Fibroblast of gingiva (primary cell): ENCODE measurements at regions not wholly inside any gene's neighbourhood (a gene's known extent, or its start where the extent isn't known, plus 50 kb on each side); places are given as distances from the start of the nearest gene placed in this dataset.
A peak's percentile ranks its signal among the peaks of the same experiment; 100 is the strongest.

ENCODE experiments used
- DNase-seq: peaks from one replicate; pipeline ENCODE4 v3.0.0-alpha.2; 2011; ENCODE audit warnings: low read depth

DNA sequence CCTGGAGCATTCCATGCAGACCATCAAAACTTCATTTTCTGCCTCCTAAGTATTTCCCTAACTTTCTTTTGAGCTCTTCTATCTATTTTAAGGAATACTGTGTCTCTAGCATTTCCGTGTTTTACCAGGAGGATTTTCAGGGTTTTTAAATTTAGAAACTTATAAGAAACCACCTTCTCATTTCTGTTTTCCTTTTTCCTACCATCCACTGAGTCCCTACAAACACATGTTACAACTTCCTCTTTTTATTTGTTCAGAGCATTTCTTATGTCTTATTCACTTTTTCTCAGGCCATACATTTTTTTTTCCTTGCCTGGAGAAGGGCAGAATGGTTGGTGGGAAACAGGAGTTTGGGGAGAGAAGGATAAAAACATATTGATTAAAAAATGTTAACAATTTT lies 130.0 kb upstream of the BMP5 start:
- no peak for DNase-seq

DNA sequence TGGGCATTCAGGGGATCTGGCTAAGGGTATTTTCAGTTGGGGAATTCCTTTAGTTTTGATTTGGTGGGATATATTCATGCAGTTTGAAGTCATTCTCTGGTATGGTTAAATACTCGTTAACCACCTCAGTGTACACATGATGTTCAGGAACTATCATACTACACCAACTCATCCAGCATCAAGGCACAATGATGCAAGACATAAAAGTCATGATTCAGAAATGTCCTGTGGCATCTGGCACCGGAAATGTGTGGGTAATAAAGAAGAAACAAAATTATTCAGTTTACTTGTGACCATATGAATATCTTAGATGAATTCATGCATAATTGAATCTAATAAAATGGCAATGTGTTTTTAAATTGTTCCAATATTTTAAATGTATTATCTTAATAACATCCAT lies 129.0 kb upstream of the BMP5 start:
- peak; percentile 68 for DNase-seq

DNA sequence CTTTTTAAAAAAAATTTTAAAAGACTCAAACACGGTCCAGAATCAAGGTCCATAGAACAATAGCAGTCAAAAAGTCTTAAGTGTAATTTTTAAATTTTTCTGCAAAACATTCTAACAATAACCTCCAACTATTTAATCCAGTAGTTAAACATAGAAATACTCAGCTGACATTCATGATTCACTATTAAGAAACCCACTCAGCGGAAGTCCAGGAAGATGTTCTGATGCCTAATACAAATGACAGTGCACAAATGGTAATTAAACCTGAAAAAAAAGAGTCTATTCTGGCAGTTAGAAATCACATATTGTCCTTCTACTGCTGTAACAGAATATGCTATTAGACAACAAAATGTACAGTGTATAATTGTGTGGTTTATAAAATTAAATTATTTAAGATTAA lies 128.2 kb upstream of the BMP5 start:
- no peak for DNase-seq

DNA sequence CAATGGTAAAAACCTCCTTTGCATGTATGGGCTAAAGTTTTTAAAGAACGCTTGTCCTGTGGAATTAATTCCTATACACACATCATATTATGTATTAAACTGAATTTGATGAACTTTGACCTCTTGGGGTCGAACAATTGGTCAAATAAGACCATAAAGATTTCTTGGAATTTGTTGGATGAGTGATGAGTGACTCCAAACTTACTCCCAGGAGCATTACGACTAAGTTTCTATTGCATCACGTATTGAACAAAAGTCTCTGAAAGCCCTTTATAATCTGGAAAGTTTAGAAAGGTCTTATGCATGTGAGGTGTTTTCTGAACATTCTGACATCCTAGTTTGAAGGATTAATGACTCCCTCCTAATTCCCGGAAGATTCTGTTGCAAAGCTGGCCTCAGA lies 126.9 kb upstream of the BMP5 start:
- DNase-seq: no peak

DNA sequence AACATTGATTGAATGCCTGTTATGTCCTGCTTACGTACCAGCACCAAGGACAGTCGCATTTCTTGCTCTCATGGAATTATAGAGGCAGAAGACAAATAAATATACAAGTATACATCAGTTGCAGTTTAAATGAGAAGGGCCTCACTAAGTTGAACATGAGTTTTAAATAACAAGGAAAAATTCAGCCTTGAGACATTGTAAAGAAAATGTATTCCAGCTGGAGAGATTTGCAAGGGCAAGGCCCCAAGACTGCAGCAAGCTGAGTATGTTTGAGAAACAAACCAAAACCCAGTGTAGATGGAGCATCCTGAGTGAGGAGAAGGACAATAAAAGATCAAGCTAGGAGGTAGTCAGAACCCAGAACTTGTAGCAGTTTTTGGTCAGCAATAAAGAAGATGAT lies 123.2 kb upstream of the BMP5 start:
- DNase-seq: peak; percentile 5

DNA sequence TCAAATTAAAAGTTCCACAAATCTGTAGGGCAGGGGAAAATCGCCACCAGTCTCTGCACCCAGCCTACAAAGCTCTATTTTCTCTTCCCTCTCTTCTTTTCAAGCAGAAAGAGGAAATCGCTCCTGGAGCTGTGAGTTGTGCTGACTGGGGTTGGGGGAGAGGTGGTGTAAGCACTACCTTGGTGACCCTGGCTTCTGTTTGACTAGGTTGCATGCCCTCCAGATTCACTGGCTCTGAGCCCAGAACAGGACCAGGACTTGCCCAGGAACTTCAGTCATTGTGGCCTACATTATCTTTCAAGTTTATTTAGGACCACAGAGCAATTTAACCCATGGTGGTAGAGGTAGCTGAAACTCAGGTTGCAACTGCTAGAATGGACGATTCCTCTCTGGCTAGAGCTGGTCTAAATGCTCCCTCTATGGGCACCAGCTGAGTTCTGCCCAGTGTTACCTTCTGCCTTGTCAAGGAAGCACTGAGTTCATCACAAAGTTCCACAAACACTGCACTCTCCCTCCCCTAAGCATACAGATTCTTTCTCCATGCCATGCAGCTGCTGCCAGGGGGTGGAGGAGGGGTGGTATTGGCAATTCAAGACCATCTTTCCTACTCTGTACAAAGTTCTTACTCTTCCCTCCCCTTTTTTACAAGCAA lies 122.0 kb upstream of the BMP5 start:
- no peak for DNase-seq

DNA sequence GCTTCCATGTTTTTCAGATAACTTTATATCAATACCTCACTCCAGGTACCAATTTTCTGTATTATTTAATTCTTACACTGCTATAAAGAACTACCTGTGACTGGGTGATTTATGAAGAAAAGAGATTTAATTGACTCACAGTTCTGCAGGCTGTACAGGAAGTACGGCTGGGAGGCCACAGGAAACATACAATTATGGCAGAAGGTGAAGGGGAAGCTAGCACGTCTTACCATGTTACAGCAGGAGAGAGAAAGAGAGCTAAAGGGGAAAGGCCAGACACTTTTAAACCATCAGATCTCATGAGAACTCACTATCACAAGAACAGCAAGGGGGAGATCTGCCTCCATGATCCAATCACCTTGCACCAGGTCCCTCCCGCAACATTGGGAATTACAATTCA lies 119.1 kb upstream of the BMP5 start:
- no peak for DNase-seq

DNA sequence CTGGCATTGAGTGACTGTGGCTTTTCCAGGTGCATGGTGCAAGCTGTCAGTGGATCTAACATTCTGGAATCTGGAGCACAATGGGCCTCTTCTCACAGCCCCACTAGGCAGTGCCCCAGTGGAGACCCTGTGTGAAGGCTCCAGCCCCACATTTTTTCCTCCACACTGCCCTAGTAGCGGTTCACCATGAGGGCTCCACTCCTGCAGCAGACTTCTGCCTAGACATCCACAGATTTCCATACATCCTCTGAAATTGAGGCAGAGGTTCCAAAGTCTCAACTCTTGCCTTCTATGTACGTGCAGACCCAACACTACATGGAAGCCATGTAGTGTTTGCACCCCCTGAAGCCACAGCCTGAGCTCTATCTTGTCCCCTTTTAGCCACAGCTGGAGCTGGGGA lies 118.0 kb upstream of the BMP5 start:
- DNase-seq: no peak

DNA sequence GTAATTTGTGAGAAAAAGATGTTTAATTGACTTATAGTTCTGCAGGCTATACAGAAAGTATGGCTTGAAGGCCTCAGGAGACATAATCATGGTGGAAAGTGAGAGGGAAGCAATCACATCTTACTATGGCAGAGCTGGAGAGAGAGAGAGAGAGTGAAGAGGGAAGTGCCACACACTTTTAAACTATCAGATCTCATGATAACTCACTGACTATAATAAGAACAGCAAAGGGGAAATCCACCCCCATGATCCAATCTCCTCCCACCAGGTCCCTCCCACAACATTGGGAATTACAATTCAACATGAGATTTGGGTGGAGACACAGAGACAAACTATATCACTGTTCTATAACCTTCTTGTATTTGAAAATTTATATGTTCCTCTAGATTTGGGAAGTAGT lies 117.2 kb upstream of the BMP5 start:
- DNase-seq: no peak

DNA sequence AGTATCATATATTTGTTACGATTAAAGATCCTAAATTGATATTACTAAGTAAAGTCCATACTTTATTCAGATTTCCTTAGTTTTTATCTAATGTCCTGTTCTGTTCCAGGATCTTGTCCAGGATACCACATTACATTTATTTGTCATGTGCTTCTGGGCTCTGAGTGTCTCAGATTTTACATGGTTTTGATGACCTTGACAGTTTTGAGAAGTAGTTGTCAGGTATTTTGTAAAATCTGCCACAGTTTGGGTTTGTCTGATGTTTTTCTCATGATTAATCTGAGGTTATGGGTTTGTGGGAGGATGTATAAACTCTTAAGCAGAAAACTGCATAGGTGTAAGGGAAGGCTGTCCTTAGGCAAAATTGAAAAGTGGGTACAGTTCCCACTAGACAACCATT lies 109.9 kb upstream of the BMP5 start:
- DNase-seq: no peak

DNA sequence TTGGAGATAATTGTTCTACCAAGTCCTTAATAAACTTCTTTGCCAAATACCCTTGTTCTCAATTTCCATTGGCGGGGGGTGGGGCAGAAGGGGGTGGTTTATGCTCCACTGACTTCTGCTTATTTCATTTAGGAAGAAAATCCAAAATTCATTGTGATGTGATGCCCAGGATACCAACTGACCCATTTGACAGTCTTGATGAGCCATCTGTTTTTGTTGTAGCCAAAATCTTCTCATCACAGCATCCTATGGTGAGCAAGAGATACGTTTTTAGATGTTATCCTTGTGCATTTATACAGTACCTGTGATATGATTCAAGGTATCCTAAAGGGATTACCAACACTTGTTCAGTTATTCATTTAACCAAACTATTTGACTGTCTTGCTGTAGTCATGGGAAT lies 108.5 kb upstream of the BMP5 start:
- DNase-seq: no peak

DNA sequence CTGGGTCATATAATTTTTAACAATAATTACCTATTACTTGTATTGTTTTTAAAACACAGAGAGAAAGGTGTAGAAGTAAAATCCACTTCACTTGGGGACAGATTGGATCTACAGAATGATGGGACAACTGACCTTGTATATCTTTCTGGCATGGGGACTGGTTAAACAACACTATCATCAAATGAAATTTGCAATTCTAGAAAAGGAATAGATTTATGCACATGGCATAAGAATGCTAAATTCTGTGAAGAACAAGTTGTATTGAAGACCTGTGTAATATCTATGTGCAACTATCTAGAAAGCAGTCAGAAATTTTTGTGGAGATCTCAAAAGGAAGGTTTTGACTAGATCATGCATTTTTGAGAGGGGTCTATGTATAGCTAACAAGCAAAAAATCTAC lies 106.3 kb upstream of the BMP5 start:
- DNase-seq: no peak

DNA sequence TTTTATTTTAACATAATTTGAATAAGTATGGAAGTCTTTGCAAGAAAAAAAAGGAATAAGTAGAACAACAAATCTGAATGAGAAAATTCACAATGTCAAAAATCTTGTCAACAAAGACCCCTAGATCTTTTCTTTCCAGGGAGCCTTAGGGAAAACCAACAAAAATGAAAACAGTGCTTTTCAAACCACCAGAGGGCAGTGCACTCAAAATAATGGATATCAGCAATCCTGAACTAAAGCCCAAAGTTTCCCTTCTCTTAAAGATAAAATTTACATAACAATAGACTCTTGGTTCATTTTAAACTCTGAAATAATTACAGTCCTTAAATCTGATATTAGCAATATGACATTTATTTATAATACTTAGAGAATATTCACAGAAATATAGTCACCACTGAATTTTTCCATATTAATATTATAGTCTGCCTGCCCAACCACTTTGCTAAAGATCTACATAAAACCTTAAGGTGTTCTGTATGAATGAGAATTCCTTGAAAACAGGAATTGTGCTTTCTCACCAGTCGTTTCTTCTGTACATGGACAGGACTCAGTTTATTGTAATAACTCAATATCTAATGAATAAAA lies 105.3 kb upstream of the BMP5 start:
- DNase-seq: peak; percentile 26

DNA sequence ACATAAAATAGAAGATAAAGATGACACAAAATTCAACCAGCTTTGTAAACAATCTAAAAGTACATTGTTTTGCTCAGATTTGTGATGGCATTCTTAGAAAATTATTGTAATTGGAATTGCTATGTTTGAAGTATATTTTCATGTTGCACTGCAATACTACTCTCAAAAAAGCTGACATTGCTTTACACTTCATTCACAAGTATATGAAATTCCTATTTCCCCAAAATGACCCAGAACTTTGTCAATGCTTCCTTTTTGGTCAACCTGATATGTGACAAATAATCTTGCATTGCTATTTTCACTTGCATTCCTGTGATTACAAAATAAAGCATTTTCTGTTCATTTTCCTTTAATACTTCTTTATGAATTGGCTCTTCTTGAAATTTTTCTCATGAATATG lies 104.1 kb upstream of the BMP5 start:
- no peak for DNase-seq

DNA sequence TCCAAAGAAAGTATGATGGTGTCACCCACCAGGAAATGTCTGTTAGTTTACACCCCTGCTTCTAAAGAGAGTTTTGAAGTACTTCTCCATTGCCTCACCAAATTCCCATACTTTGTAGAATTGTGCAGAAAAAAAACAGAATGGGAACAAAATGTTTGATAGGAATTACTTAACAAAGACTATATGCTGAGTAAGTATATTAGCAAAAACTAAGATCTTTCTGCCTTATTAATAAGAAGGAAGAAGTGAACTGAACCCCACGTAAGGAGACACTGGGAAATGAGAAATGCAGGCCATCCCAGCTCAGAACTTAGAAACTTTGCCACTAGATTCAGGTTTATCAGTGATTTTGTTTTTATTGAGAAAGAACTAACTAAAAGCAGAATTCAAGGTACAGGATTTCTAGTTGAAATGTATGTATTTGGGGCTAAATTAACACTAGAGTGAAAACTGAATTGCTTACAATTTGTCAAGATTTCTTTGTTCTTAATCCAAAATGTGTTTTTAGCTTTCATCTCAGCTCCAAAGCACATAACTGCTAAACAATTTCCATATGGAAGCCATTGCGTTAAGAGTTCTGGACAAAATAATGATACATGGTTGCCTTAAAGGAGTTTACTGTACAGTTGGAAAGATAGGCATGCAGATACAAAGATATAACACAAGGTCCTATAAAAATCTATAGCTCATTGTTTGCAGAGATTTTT lies 102.7 kb upstream of the BMP5 start:
- DNase-seq: no peak

DNA sequence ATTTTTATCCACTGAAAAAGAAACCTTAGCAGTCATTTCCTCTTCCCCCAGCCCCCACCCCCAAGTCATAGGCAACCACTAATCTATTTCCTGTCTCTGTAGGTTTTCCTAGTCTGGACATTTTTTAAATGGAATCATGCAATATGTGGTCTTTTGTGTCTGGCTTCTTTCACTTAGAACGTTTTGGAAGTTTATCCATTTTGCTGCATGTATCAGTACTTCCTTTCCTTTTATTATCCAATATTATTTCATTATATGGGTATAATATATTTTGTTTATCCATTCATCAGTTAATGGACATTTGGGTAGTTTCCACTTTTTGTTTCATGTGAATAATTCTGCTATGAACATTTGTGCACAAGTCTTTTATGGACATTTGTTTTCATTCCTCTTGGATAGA lies 99.3 kb upstream of the BMP5 start:
- no peak for DNase-seq

DNA sequence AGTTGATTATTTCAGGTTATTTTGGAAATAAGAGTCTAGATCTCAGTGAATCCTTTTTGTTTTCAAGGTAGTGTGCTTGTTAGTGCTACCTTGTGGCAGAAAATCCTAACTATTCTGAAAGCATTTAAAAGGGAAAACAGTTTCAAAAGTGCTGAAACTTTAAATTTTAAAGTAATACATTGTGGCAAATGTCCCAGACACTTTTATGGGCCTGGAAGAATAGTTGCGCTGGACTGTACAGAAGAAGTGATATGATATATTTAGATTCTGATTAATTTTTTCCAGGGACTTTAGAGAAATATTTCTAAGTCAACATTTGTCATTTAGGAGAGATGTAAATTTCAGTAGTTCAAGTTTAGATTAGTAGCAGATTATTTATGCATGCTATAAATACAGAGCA lies 96.7 kb upstream of the BMP5 start:
- DNase-seq: no peak

DNA sequence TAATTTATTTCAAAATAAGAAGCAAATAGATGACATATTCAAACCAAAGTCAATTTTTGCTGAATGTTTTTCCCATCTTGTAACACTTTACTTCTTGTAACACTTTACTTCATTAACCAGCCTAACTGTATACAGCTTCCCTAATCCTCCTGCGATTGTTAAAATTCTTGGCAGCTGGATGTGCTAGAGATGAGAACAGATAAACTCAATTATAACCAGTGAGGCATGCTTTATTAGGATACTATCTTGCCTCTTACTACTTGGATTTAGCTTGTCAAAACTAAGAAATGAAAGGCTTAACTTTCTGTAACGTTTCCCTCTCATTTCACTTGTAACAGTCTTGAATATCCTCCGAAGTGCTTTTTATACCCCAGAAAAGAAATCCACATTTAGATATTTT lies 94.1 kb upstream of the BMP5 start:
- no peak for DNase-seq

DNA sequence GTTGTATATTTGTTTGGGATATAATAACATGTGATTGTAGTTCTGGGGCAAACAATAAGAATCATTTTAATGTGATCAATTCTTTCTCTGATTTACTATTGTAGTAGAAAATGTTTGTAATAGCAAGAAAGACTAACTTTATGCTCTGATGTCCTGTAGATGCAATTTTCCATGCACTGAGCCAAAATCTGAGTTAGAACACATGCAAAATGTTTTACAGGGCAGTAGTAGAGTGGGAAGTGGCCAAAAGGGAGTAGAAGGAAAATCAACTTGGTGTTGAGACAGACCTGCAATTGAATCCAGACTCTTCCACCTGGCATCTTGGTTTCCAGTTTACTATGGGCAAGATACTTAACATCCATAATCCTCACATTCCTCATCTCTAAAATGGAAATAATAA lies 93.5 kb upstream of the BMP5 start:
- peak; percentile 9 for DNase-seq

DNA sequence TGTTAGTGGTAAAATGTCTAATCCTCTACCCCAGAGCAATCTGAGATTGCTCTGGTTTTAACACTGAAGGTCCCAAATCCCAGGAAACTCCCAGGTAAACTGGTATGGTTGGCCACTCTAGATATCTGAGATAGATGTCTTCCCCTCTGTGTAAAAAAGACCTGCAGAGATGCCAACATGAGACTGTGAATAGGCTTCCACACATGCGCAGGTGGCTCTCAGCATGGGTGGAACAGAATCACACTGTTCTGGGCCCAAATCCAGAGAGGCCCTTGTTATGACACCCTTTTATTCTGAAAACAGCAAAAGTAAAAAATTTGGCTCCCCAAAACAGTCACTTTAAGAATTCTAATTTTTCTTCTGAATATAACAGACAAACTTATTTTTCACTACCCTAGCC lies 88.7 kb upstream of the BMP5 start:
- no peak for DNase-seq

DNA sequence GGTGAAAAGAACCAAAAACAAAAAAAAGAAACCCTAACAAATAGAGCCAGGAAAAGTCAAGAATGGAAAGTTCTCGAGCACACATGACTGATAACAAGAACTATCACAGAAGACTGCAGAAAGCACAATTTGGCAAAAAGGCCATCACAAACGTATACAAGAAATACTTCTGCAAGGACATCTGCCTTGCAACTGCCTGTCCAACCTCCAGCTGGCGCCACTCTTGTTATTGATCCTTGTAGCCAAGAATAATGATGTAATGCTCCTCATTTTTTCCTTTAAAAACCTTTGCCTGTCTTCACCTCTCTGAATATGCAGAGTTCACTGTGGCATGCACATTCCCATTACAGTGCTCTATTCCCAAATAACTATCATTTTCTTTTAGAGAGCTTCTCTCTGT lies 87.9 kb upstream of the BMP5 start:
- no peak for DNase-seq

DNA sequence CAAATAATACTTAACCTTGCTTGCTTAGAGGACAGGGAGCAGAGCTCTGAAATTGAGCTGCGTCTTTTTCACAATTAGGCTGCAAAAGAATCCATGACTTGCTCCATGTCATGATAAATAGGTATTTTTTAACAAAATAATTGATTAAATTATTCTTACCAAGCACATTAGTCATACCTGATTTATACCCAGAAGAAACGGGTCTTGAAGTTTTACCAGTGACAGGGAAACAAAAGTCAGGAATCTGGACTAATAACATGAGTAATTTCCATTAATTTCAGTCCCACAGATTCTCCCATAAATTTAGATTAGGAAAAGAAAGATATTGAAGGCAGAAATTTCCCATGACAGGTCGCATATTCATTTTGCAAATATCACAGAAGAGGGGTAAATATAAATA lies 85.0 kb upstream of the BMP5 start:
- no peak for DNase-seq

DNA sequence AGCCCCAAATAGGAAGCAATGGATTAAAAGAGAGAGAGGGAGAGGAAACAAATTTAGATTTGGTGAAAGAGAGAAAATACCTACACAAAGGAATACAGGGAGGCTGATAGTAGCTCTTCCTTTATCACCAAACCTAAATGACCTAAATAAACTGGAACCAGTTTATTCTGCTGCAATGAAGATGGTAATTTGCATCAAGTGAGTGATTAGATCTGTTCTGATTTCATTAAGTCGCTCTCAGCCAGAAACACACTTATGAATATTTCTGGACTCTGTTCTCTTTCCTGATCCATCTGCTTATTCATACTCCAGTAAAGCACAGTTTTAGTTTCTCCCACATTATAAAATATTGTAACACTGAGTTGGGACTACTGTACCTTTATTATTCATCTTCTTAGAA lies 83.4 kb upstream of the BMP5 start:
- no peak for DNase-seq

DNA sequence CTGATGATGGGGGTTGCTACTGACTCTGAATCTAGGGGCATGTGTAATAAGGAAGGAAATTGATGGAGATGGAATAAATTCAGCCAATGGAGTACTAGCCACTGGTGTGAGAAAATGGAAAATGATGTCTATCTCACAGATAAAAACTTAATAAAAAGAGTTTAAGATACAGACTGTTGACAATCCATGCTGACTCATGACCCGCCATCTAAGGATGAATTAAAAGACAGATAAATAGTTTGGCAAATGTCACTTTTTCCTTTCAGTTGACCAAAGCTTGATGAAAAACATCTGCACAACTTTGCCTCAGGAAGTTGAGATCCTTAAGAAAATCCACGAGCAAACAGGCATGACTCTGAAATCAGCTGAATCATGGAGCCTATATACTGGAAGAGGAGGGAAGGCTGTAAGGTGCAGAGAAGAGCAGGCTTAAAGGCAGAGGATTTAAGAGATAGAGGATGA lies 82.6 kb upstream of the BMP5 start:
- peak; percentile 66 for DNase-seq
